GM18951 (cell line): ENCODE measurements at regions not wholly inside any gene's neighbourhood (a gene's known extent, or its start where the extent isn't known, plus 50 kb on each side); places are given as distances from the start of the nearest gene placed in this dataset.

Source experiments
- POLR2A ChIP-seq: IDR thresholded peaks from 4 replicates; pipeline ENCODE4 v1.6.1; 2011; ENCODE audit warnings: mild to moderate bottlenecking; ENCODE audit not compliant: insufficient read length, insufficient read depth; ENCODE audit errors: extremely low read depth
- in situ Hi-C: fragments of 300-500 bp; cut with MboI; formaldehyde crosslinking; loops from one replicate; pipeline ENCODE4 v1.12.0; 2022; ENCODE audit warnings: low sequenced_read_pairs, mixed read lengths, inconsistent platforms; ENCODE audit not compliant: unreplicated experiment

DNA sequence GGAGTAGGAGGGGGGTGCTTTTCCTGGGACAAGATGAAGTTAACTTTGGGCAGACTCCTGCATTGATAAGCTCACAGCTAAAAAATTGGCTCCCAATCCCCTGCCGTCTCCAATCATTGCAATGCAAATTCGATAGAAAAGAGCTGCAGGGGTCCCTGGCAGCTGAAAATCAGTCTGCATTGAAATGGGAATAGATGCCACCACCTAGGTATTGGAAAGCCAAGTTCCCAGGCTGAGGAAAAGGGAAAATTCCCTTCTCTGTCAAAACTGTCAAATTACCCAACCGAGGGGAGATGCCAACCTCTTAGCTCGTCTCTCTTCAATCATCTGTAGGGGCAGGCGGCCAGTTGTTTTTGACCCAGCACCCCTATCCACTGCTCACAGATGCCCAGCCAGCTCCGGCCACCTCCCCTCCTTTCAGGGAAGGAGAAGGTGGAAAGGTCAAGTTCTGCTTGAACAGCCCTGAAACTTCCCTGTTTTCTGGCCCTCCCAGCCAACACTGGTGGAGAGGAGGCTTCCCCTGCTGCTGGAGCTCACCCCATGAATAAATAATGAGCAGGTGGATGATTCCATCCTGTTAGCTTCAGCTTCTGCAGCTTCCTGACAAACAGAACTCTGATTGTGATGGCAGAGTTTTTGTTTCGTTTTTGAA, 916.3 kb downstream of the TBC1D22A start:
- in situ Hi-C loops: no loop called here
- no peak for TF ChIP-seq POLR2A

DNA sequence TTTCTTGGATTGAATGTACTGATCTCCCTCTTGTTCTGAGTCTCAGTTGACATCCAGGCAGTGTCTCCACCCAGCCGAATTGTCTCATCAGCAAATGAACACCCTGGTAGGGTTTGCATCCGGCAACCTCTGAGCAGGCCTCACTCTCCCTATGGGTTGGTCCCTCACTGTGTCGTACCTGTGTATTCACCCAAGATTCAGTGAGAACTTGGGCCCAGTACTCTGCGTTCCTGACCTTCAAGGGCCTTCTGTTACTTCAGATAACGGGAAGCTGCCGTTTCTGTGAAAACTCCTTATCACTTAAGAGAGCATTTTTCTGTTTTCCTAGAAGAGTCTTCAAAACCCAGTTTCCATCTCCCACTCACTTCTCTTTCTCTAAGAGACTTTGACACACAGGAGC, 915.6 kb downstream of the TBC1D22A start:
- in situ Hi-C loops: no loop called here

DNA sequence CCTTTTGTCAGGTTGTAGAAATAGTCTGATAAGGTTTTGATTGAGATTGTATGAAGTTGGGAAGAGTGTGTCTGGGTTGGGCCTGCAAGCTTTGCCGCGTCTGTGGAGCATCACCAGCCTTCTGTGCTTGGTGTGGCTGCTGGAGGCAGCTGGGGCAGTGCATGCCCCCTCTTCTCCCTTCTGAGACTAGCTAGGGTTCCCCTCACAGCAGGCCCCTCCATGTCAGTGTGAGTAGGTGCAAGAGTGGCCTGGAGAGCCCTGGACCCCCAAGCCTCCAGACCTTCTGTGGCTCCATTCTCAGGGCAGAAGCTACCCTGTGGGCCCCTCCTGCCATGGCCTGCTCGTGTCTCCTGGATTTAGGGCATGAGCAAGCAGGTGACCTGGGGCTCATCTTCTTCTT, 914.2 kb downstream of the TBC1D22A start:
- no peak for TF ChIP-seq POLR2A
- in situ Hi-C loops: no loop called here

More for the DNA sequence above, 915.6 kb downstream of the TBC1D22A start:
- no peak for TF ChIP-seq POLR2A

DNA sequence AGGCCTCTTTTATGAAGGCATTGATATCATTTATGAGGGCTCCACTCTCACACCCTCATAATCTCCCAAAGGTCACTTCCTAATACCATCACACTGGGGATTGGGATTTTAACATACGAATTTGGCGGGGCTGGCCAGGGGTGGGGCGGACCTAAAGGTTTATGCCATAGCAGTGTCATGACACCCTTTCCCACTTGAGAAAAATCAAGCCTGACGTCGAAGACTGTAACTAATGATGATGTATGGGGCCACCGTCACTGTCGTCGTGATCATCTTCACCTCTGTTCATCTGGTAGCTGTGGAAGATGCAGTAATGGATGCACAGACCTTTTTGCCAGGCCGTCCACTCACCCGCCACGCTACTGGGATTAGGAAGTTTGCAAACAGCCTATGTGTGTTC, 912.1 kb downstream of the TBC1D22A start:
- in situ Hi-C loops: no loop called here
- TF ChIP-seq POLR2A: no peak

DNA sequence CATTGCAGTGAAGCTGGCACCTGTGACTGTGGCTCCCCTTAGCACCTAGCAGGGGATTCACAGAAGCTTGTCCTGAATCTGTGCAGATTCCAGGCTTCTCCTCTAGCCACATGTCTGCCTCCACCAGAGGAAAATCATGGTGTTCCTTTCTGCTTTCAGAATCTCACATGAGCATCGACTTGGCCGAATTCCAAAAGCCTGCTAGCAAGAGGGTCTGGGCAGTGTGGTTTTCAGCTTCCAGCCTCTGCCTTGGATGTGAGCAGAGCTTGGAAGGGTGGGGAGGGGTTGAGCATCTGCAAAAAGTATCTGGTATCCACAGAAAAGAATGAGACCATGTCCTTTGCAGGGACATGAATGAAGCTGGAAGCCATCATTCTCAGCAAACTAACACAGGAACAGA, 911.1 kb downstream of the TBC1D22A start:
- no peak for TF ChIP-seq POLR2A
- in situ Hi-C loops: no loop called here

DNA sequence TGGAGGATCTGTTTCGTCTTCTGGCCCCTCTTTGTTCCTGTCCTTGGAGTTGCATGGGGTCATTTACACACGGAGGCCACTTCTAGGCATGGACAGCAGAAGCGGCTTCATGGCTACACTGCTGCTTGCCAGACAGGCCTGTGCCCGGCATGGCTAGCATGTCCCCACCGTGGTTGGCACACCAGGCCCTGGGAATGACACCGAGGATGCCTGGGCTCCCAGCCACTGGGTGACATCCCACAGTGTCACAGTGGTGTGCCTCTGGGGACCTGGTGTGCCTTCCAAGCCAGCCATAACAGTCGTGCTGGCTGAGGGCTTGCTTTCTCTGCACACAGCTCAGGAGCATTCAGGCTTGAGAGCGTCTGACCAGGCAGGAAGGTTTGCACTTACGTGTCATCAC, 910.1 kb downstream of the TBC1D22A start:
- no peak for TF ChIP-seq POLR2A
- in situ Hi-C loops: no loop called here

DNA sequence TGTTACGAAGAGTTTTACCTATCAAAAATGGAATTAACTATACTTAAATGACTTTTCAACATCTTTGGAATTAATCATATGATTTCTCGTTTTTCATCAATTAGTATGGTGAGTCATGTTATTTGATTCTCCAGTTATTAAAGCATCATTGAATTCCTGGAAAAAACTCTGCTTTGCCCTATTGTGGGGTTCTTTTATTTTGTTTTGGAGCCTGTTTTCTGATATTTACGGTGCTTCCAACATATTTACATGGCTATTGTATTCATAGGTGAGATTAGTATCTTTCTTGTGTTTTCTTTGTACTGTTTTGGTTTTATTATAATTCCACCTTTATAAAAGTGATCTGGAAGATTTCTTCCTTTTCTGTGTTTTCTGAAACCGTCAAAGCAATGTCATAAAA, 902.7 kb downstream of the TBC1D22A start:
- in situ Hi-C loops: no loop called here
- TF ChIP-seq POLR2A: no peak

DNA sequence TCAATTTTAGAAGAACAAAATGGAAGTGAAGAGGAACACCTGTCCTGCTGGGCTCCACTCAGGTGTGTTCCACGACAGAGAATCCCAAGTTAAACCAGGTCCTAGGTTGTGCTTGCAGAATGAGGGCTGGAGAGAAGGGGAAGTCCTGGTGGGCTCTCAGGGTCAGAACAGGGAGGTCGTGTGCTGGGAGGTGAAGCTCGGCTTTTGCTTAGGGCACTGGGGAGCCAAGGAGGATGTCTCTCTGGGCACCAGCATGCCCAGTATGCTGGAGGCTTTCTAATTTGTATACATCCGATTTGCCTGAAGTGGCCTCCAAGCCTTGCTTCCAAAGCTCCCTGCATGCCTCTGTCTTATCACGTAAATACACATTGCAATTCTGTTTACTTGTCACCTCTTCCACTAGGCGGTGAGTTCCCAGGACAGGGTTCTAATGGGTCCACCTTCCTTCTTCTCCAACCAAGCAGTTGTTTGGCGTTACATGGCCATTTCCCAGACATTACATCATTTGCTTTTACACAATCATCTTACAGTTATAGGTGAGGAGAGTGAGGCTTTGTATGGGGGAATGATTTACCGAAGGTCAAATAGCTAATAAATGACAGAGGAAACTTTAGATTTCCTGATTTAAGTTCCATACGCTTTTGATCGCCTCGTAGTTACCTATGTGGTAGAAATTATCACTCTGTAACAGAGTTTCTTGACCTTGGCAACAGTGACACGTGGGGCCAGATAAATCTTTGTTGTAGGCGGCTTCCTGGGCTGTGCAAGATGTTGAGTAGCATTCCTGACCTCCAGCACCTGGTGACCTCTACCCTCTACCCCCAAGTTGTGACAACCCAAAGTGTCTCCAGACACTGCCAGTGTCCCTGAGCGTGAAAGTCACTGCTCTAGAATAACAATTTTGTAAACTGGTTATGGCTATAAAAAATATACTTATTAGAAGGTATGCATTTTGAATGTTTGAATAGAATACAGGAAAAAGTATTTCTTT, 901.5 kb downstream of the TBC1D22A start:
- TF ChIP-seq POLR2A: no peak
- in situ Hi-C loops: no loop called here

DNA sequence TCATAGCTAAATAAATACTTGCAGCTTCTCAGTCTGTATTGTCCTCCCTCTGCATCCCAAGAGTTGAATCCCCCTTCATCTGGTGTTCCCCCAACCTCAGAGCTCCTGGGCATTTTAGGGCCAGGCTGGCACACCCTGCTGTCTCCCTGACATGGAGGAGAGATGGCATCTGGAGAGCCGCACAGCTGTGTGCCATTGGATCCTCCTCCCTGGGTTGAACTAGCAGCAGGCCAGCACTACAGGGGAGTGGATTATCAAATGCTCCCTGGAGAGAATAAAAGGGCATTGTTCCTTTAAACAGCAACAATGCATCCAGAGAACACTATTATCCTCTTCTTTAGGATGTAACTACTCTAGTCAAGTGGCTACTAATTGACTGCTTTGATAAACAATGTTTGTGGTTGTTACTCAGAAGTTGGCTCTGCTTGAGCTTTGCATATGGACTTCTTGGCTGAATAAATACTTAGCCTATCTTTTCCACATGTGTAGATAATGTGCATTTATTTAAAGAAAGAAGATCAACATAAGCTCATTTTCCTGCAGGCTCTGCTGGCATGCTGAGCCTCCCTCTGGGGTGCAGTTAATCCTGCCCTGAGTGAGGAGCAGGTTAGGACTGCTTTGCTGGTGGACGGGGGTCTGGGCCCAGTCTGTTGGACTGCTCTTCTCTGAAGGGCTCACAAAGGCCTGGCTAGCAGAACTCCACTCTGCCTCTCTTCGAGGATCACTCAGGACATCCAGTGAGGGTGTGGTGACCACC, 897.2 kb downstream of the TBC1D22A start:
- TF ChIP-seq POLR2A: no peak
- in situ Hi-C loops: no loop called here

DNA sequence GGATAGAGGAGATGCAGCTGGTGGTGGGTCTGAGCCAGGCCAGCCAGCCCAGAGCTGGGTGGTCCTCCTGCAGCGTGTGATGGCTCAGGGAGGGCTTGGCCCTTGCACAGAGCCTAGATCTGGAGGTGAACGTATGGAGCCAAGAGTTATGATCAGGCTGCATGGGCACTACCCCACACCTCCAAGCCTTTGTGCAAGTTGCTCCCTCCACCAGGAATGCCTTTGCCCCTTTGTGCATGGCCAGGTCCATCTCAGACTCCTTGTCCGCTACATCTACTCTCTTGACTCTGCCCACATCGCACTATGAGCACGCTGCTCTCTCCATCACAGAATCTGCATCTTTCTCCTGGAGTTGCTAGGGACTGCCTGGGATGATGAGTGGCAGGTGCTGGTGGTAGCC, 895.7 kb downstream of the TBC1D22A start:
- no peak for TF ChIP-seq POLR2A
- in situ Hi-C loops: no loop called here

DNA sequence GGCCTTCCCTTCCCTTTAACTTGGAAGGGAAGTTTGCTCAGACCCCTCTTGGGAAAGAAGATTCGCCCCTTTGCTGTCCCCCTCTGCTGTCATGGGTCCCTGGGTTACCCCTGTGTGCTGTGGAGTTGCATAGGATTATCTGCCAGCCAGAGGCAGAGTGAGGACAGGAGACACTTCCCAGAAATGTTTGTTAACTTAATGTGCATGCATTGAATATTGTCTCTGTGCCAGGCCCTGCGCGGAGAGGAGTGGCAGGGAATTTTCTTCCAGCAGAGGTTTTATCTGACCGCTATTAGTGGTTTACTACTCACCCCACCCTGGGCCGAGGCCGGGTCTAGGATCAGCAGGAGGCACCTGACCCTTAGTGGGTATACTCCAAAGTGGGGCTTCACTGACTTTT, 894.8 kb downstream of the TBC1D22A start:
- no peak for TF ChIP-seq POLR2A
- in situ Hi-C loops: no loop called here

DNA sequence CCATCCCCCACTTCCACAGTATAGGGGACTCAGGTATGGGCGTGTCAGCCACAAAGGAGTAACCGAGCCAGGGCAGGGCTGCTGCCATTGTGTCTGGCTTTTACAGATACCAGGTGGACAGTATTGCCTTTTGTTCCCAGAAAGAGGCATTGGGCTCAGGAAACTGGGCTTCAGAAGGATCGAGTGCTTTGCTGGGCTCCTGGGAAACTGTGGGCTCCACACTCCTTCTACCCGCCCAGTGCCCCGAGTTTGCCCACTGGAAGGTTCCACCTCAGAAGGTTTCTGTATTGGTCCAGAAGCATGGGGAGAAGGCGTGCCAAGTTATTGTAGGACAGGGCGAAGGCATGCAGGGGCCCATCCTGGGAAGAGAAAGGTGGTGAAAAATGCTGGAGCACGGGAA, 894.4 kb downstream of the TBC1D22A start:
- TF ChIP-seq POLR2A: no peak
- in situ Hi-C loops: no loop called here

DNA sequence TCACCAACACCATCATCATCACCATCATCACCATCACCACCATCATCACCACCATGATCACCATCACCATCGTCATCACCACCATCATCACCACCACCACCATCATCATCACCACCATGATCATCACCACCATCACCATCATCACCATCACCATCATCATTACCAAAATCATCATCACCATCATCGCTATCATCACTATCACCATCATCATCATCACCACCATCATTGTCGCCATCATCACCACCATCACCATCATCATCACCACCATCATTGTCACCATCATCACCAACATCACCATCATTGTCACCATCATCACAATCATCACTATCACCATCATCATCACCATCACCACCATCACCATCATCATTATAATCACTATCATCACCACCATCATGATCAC, 893.5 kb downstream of the TBC1D22A start:
- TF ChIP-seq POLR2A: no peak
- in situ Hi-C loops: no loop called here
